GM12891 (cell line): ENCODE measurements at regions not wholly inside any gene's neighbourhood (a gene's known extent, or its start where the extent isn't known, plus 50 kb on each side); places are given as distances from the start of the nearest gene placed in this dataset.

Experiments
- POLR2A ChIP-seq: IDR thresholded peaks from 2 replicates; pipeline ENCODE4 v1.6.1; 2011; ENCODE audit warnings: low read depth, low read length, control low read depth
- POLR2AphosphoS5 ChIP-seq: IDR thresholded peaks from 2 replicates; pipeline ENCODE4 v1.6.1; 2011; ENCODE audit warnings: low read depth, low read length, control low read depth
- SPI1 ChIP-seq: IDR thresholded peaks from 2 replicates; pipeline ENCODE4 v1.6.1; 2011; ENCODE audit warnings: low read depth, low read length, control low read depth
- TAF1 ChIP-seq: IDR thresholded peaks from 2 replicates; pipeline ENCODE4 v1.6.1; 2011; ENCODE audit warnings: low read depth, low read length, control low read depth

DNA sequence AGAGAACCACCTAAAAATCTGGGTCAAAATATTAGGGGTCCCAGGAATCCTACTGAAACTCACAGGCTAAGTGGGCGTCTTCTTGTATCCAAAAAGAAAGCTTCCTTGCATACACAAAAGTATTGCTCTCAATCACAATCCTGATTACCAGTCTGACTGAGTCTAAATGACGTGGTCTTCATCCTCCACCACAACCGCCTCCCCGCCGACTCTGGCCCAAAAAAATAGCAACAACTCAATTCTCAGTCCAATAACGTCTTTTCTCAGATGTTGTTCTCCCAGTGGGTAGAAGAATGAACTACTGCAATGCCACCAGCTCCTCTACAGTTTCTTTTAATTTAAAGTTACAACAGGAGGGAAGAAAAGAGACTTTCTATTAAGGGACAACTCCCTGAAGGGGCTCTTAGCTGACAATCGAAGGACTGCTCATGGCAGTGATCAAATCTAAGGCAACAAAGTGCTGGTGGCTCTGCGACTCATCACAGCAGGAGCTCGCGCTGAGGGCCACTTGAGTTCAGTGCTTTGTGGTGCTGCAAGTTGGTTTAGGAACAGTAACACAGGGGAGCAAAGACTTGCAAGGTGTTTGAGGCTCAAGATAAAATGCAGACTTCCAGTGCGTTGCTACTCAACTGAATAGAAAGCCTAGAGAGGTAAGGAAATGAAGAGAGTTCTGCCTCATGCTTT, 394.1 kb downstream of the BCAT1 start:
- TF ChIP-seq SPI1, result no peak
- no peak for TF ChIP-seq POLR2AphosphoS5
- no peak for TF ChIP-seq POLR2A
- TF ChIP-seq TAF1, result no peak
